Caco-2 (cell line): ENCODE measurements at regions not wholly inside any gene's neighbourhood (a gene's known extent, or its start where the extent isn't known, plus 50 kb on each side); places are given as distances from the start of the nearest gene placed in this dataset.
A peak's percentile ranks its signal among the peaks of the same experiment; 100 is the strongest.

Source experiments
- BruUV-seq: library from RNA; stranded (reverse); fragments of 400-500 nt; replicated peaks from 2 replicates; lab custom pipeline; 2021; lab: Mats Ljungman, UMichigan
- CTCF ChIA-PET: fragments of 300-600 bp; sonication (Branson Sonifier 250); formaldehyde crosslinking; loops from one replicate; lab custom pipeline; 2022; ENCODE audit warnings: antibody characterized with exemption; lab: Charles Lee
- POLR2A ChIA-PET: fragments of 300-600 bp; sonication (Branson Sonifier 250); formaldehyde crosslinking; loops from one replicate; lab custom pipeline; 2022; ENCODE audit warnings: antibody characterized with exemption; lab: Charles Lee
- DNase-seq, 2 experiments: peaks; one replicate each; pipeline versions ENCODE4 v3.0.0 to v3.0.0-alpha.2; 2020 to 2022
- H3K27me3 ChIP-seq: replicated peaks from 2 replicates; pipeline ENCODE4 v1.6.0; 2011; ENCODE audit warnings: low read length; ENCODE audit not compliant: control insufficient read depth, insufficient read depth
- H3K36me3 ChIP-seq: 2 replicates; pipeline ENCODE4 v1.5.1; 2011; ENCODE audit warnings: low read length; ENCODE audit not compliant: control insufficient read depth, insufficient read depth
- H3K4me1 ChIP-seq: fragments of 250-450 bp; sonication (Bioruptor Pico); 2 replicates; pipeline ENCODE4 v1.5.1; 2020; ENCODE audit warnings: mild to moderate bottlenecking
- H3K4me3 ChIP-seq: 2 replicates; pipeline ENCODE4 v1.5.1; 2011; ENCODE audit warnings: low read depth, mild to moderate bottlenecking, control low read depth, low read length
- H3K9me3 ChIP-seq: fragments of 250-450 bp; sonication (Bioruptor Pico); 2 replicates; pipeline ENCODE4 v1.5.1; 2020; ENCODE audit warnings: mild to moderate bottlenecking, moderate library complexity
- H3K27ac Mint-ChIP-seq: one replicate; pipeline ENCODE4 v1.8.0; 2022; ENCODE audit warnings: mixed read lengths; ENCODE audit not compliant: unreplicated experiment
- H3K27me3 Mint-ChIP-seq: one replicate; pipeline ENCODE4 v1.8.0; 2022; ENCODE audit warnings: mixed read lengths; ENCODE audit not compliant: insufficient read depth, unreplicated experiment
- H3K36me3 Mint-ChIP-seq: one replicate; pipeline ENCODE4 v1.8.0; 2022; ENCODE audit warnings: mild to moderate bottlenecking, mixed read lengths; ENCODE audit not compliant: insufficient read depth, unreplicated experiment
- H3K4me1 Mint-ChIP-seq: one replicate; pipeline ENCODE4 v1.8.0; 2022; ENCODE audit warnings: low read depth, mixed read lengths; ENCODE audit not compliant: unreplicated experiment
- H3K4me3 Mint-ChIP-seq: one replicate; pipeline ENCODE4 v1.8.0; 2022; ENCODE audit warnings: mild to moderate bottlenecking, moderate library complexity, mixed read lengths; ENCODE audit not compliant: unreplicated experiment
- H3K9me3 Mint-ChIP-seq: one replicate; pipeline ENCODE4 v1.8.0; 2022; ENCODE audit warnings: mixed read lengths; ENCODE audit not compliant: unreplicated experiment
- intact Hi-C: fragments of 100-400 bp; cut with micrococcal nuclease; formaldehyde crosslinking; loops from one replicate; pipeline ENCODE4 v1.10.0; 2022; ENCODE audit not compliant: unreplicated experiment
- TF ChIP-seq, protein P1 (sequence below), 2 experiments: fragments of 200-600 bp in 1 of 2; IDR thresholded peaks; 1 replicate in 1 of 2; 2 replicates in 1 of 2; pipeline versions ENCODE4 v1.5.1 to v1.8.0; 2011 to 2022; ENCODE audit warnings: antibody characterized with exemption in 1 of 2, control low read depth in 1 of 2, inconsistent platforms in 1 of 2, low read depth in 1 of 2, low read length in 1 of 2, mild to moderate bottlenecking in 1 of 2, moderate library complexity in 1 of 2; ENCODE audit not compliant: insufficient read depth in 1 of 2, severe bottlenecking in 1 of 2, unreplicated experiment in 1 of 2

DNA sequence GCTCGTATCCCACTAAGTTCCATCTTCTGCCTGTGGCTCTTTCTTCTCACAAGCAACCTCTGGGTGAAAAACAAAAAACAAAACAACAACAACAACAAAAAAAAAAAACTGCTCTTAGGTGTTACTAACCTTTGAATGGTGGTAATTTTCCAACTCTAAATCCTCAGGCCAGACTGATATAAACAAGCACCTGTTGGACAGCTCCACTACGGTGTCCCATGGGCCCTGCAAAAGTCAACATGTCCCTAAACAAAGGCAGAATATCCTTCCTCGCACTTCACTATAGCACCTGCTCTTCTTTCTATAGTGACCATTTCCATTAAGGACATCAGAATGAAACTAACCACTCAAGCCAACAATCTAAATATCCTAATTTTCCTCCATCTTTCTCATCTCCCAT, 54.6 kb upstream of the PARM1 start:
- TF ChIP-seq, protein P1, sequence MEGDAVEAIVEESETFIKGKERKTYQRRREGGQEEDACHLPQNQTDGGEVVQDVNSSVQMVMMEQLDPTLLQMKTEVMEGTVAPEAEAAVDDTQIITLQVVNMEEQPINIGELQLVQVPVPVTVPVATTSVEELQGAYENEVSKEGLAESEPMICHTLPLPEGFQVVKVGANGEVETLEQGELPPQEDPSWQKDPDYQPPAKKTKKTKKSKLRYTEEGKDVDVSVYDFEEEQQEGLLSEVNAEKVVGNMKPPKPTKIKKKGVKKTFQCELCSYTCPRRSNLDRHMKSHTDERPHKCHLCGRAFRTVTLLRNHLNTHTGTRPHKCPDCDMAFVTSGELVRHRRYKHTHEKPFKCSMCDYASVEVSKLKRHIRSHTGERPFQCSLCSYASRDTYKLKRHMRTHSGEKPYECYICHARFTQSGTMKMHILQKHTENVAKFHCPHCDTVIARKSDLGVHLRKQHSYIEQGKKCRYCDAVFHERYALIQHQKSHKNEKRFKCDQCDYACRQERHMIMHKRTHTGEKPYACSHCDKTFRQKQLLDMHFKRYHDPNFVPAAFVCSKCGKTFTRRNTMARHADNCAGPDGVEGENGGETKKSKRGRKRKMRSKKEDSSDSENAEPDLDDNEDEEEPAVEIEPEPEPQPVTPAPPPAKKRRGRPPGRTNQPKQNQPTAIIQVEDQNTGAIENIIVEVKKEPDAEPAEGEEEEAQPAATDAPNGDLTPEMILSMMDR (IDR thresholded peaks at IDR 0.05; ENCODE audit: insufficient read depth in 1 of 2, low read depth in 1 of 2, low read length in 1 of 2, severe bottlenecking in 1 of 2, unreplicated experiment in 1 of 2), result no peak
- H3K36me3 ChIP-seq, result no peaks in the 10 kb centered on the region
- CTCF ChIA-PET, result no interaction called here
- no peak for DNase-seq
- no peaks in the 10 kb centered on the region for H3K4me1 ChIP-seq
- no peaks in the 10 kb centered on the region for H3K4me1 Mint-ChIP-seq
- no peaks in the 10 kb centered on the region for H3K27me3 ChIP-seq
- no TSS peak for BruUV-seq
- no peaks in the 10 kb centered on the region for H3K36me3 Mint-ChIP-seq
- peaks cover 13% of the 10 kb centered on the region for H3K9me3 Mint-ChIP-seq
- peaks cover 9% of the 10 kb centered on the region for H3K27me3 Mint-ChIP-seq
- intact Hi-C loops, result no loop called here
- H3K27ac Mint-ChIP-seq, result no peak overlapping the region
- POLR2A ChIA-PET, result no interaction called here
- H3K9me3 ChIP-seq, result no peaks in the 10 kb centered on the region
- H3K4me3 ChIP-seq, result no peak overlapping the region
- H3K4me3 Mint-ChIP-seq, result no peak overlapping the region

DNA sequence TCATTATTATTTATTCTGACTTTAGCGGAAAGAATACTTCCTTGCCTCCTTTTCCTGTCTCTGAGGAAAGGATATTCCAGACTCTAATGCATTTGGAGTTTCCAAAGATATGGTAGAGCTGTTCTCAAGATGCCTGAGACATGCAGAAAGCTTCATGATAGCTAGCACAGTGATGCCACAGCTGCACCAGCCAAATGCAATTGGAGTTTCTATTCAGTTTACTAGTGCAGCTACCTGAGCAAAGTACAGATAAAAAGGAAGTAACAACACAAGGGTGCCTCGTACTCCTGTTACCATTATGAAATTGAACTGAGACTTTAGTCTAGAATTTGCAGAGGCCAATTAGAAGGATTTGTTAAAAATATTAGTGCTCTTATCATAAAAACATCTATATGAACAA, 57.5 kb upstream of the PARM1 start:
- Histone ChIP-seq H3K4me1 (no peaks in the 10 kb centered on the region), H3K27me3 (no peaks in the 10 kb centered on the region), H3K36me3 (no peaks in the 10 kb centered on the region), H3K4me3 (no peak overlapping the region), H3K9me3 (no peaks in the 10 kb centered on the region)
- ChIA-PET POLR2A (no interaction called here), CTCF (interaction anchor here (1.3 kb wide), 1 partner anchor 593 kb away, joined by 6 read pairs; no protein-coding TSS in a partner anchor)
- H3K27ac Mint-ChIP-seq, result no peak overlapping the region
- peaks cover 3% of the 10 kb centered on the region for H3K9me3 Mint-ChIP-seq
- peaks cover 8% of the 10 kb centered on the region for H3K27me3 Mint-ChIP-seq
- no peak for DNase-seq
- no TSS peak for BruUV-seq
- no peak overlapping the region for H3K4me3 Mint-ChIP-seq
- H3K36me3 Mint-ChIP-seq, result no peaks in the 10 kb centered on the region
- intact Hi-C loops, result loop anchor here (2.0 kb wide), 1 partner anchor 593 kb away; no protein-coding TSS in a partner anchor
- H3K4me1 Mint-ChIP-seq, result no peaks in the 10 kb centered on the region
- TF ChIP-seq, protein P1 (IDR thresholded peaks at IDR 0.05; ENCODE audit: insufficient read depth in 1 of 2, low read depth in 1 of 2, low read length in 1 of 2, severe bottlenecking in 1 of 2, unreplicated experiment in 1 of 2), result no peak

DNA sequence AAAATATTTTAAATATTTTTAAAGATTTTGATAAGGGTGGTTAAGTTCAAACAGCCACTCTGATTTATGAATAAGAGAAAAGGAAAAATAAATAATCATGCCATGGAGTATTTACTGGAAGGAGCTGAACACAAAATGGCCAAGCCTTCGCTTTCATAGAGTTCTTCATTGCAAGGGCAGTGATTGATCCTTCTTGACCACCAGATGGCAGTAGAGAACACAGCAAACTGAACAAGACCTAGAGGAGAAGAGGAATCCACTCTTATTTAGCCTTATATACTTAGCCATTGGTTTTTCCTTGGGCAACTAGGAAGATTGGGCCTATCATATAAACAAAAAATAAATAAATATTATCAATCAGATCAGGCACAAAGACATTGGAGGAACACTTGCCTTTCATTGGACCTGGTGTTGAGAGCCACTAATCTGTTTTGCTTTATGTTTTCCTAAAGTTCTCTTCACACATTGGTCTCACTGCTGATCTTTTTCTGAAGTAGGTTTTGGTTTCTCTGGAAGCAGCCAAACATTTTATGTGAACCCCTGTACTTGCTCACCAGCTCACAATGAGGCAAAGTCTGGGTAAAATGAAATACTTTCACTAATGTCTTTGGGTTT, 58.1 kb upstream of the PARM1 start:
- CTCF ChIA-PET, result interaction anchor here (0.5 to 1.5 kb wide), 4 partner anchors 26 to 594 kb away, joined by 3 to 6 read pairs (median 4); no protein-coding TSS in a partner anchor
- Histone ChIP-seq H3K27me3 (no peaks in the 10 kb centered on the region), H3K4me3 (no peak overlapping the region), H3K36me3 (no peaks in the 10 kb centered on the region), H3K9me3 (no peaks in the 10 kb centered on the region), H3K4me1 (no peaks in the 10 kb centered on the region)
- H3K4me3 Mint-ChIP-seq, result no peak overlapping the region
- H3K27me3 Mint-ChIP-seq, result peaks cover 7% of the 10 kb centered on the region
- no peaks in the 10 kb centered on the region for H3K4me1 Mint-ChIP-seq
- TF ChIP-seq, protein P1 (IDR thresholded peaks at IDR 0.05; ENCODE audit: insufficient read depth in 1 of 2, low read depth in 1 of 2, low read length in 1 of 2, severe bottlenecking in 1 of 2, unreplicated experiment in 1 of 2), result peak; percentile 73 to 83
- intact Hi-C loops, result loop anchor here (1.0 to 2.0 kb wide), 4 partner anchors 58 to 594 kb away; partner anchors contain the start of gene PARM1
- BruUV-seq, result no TSS peak
- no peak overlapping the region for H3K27ac Mint-ChIP-seq
- DNase-seq, result peak; percentile 35 to 58
- no peaks in the 10 kb centered on the region for H3K36me3 Mint-ChIP-seq
- POLR2A ChIA-PET, result no interaction called here
- no peaks in the 10 kb centered on the region for H3K9me3 Mint-ChIP-seq
